Lower leg skin (tissue), 3 donors: ENCODE measurements at regions not wholly inside any gene's neighbourhood (a gene's known extent, or its start where the extent isn't known, plus 50 kb on each side); places are given as distances from the start of the nearest gene placed in this dataset.

Experiments
- POLR2A ChIP-seq, 2 donors: fragments of 450-650 bp; IDR thresholded peaks; one replicate each; pipeline ENCODE4 v1.6.1; 2016 to 2017; ENCODE audit warnings: antibody characterized with exemption in 2 of 2, mild to moderate bottlenecking in 1 of 2, moderate library complexity in 1 of 2
- TF ChIP-seq, protein P1 (sequence below), 3 donors: fragments of 450-650 bp; IDR thresholded peaks; one replicate each; pipeline ENCODE4 v1.5.1; 2016; ENCODE audit warnings: antibody characterized with exemption in 3 of 3, mild to moderate bottlenecking in 3 of 3, moderate library complexity in 2 of 3

DNA sequence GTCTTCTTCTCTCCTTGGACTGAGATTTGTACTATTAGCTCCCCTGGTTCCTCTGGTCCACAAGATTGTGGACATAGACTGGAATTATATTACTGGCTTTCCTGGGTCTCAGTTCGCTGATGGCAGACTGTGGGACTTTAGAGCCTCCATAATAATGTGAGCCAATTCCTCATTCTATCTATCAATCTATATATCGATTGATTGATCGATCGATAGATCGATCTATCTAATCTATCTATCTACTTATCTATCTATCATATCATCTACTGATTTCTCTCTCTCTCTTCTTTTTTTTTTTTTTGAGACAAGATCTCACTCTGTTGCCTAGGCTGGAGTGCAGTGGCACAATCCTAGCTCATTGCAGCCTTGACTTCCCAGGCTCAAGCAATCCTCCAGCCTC, 51.5 kb upstream of the DDR1 start:
- TF ChIP-seq POLR2A (IDR thresholded peaks at IDR 0.05), result no peak
- TF ChIP-seq, protein P1, sequence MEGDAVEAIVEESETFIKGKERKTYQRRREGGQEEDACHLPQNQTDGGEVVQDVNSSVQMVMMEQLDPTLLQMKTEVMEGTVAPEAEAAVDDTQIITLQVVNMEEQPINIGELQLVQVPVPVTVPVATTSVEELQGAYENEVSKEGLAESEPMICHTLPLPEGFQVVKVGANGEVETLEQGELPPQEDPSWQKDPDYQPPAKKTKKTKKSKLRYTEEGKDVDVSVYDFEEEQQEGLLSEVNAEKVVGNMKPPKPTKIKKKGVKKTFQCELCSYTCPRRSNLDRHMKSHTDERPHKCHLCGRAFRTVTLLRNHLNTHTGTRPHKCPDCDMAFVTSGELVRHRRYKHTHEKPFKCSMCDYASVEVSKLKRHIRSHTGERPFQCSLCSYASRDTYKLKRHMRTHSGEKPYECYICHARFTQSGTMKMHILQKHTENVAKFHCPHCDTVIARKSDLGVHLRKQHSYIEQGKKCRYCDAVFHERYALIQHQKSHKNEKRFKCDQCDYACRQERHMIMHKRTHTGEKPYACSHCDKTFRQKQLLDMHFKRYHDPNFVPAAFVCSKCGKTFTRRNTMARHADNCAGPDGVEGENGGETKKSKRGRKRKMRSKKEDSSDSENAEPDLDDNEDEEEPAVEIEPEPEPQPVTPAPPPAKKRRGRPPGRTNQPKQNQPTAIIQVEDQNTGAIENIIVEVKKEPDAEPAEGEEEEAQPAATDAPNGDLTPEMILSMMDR (IDR thresholded peaks at IDR 0.05), result no peak
